Natural killer cell treated with Interleukin-12 subunit alpha and Interleukin-12 subunit beta and Interleukin-15 and Interleukin-18, amount 100 ng/mL, for 72 hours (primary cell): ENCODE measurements at regions not wholly inside any gene's neighbourhood (a gene's known extent, or its start where the extent isn't known, plus 50 kb on each side); places are given as distances from the start of the nearest gene placed in this dataset.
A peak's percentile ranks its signal among the peaks of the same experiment; 100 is the strongest.

Experiments used
- ATAC-seq, 2 donors: fragments of 150-1000 bp; cut with Tn5 transposase in 1 of 2; sonication (Bioruptor Pico), chemical (Tn5 transposase) in 1 of 2; 2 replicates each; pipeline ENCODE4 v1.10.0; 2021
- DNase-seq: peaks from one replicate; pipeline ENCODE4 v3.0.0; 2022; ENCODE audit warnings: low spot score
- H3K27ac Mint-ChIP-seq, 2 donors: 1 replicate in 1 of 2; 2 replicates in 1 of 2; pipeline ENCODE4 v1.8.0; 2022; ENCODE audit warnings: mixed read lengths in 2 of 2, mild to moderate bottlenecking in 1 of 2, moderate library complexity in 1 of 2
- H3K27me3 Mint-ChIP-seq, 2 donors: 1 replicate in 1 of 2; 2 replicates in 1 of 2; pipeline ENCODE4 v1.8.0; 2022; ENCODE audit warnings: mixed read lengths in 2 of 2
- H3K36me3 Mint-ChIP-seq: one replicate; pipeline ENCODE4 v1.8.0; 2022; ENCODE audit warnings: mixed read lengths
- H3K4me1 Mint-ChIP-seq, 2 donors: 1 replicate in 1 of 2; 2 replicates in 1 of 2; pipeline ENCODE4 v1.8.0; 2022; ENCODE audit warnings: low read depth in 2 of 2, mixed read lengths in 2 of 2, mild to moderate bottlenecking in 1 of 2
- H3K4me3 Mint-ChIP-seq: one replicate; pipeline ENCODE4 v1.8.0; 2022; ENCODE audit warnings: mixed read lengths
- H3K9me3 Mint-ChIP-seq: 2 replicates; pipeline ENCODE4 v1.8.0; 2022; ENCODE audit warnings: mixed read lengths

- no peaks in the 10 kb centered on the region for H3K36me3 Mint-ChIP-seq
- no peak overlapping the region for H3K4me3 Mint-ChIP-seq
- DNase-seq (no peak), ATAC-seq (no peak)
- H3K27ac Mint-ChIP-seq = no peak overlapping the region
- peaks cover 0 to 3% of the 10 kb centered on the region in 2 donors for H3K4me1 Mint-ChIP-seq
- H3K27me3 Mint-ChIP-seq = no peaks in the 10 kb centered on the region
- no peaks in the 10 kb centered on the region for H3K9me3 Mint-ChIP-seq
Measured at GRCh38 chr20:24819331-24819965, 129.6 kb upstream of the CST7 start.

DNA sequence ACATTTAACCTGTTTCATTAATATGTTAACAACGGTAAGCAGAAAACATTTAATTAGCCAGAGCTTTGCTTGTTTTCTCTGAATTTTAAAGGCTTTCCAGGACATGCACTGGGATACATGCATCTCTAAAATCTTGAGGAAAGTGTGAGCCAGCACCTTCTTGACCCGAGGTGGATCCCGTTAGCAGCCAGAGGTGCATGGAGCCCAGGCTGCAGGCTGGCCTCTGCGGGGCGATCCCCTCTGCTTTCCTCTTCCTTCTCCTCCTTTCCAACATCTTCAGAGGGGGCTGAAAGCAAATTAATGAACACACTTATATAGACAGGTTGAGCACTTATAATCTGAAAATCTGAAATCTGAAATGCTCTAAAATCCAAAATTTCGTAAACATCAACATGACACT lies 128.7 kb upstream of the CST7 start:
- Mint-ChIP-seq H3K4me1 (peaks cover 0 to 3% of the 10 kb centered on the region in 2 donors), H3K4me3 (no peak overlapping the region), H3K9me3 (no peaks in the 10 kb centered on the region), H3K36me3 (no peaks in the 10 kb centered on the region), H3K27ac (no peak overlapping the region), H3K27me3 (no peaks in the 10 kb centered on the region)
- ATAC-seq (no peak), DNase-seq (no peak)

DNA sequence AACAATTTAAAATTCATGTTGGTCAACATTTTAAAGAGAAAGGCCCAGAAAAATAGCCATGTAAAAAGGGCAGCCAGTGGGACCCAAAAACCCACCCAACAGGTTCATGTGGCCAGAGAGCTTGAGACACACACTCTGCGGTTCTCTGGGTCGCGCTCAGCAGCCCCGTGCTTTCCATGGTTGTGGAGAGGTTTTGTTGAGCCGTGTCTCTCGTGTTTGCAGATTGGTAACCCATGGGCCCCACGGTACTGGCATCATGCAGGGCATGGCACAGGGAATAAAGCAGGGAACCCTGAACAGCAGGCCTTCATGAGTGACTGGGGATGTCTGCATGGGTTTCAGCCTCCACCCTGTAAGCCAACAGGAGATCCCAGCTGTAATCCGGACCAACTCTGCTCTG lies 127.7 kb upstream of the CST7 start:
- Mint-ChIP-seq H3K4me1 (peaks cover 0 to 3% of the 10 kb centered on the region in 2 donors), H3K27ac (no peak overlapping the region), H3K27me3 (no peaks in the 10 kb centered on the region), H3K36me3 (no peaks in the 10 kb centered on the region), H3K4me3 (no peak overlapping the region), H3K9me3 (no peaks in the 10 kb centered on the region)
- ATAC-seq (peak in 1 of 2 donors; percentile 7), DNase-seq (no peak)

DNA sequence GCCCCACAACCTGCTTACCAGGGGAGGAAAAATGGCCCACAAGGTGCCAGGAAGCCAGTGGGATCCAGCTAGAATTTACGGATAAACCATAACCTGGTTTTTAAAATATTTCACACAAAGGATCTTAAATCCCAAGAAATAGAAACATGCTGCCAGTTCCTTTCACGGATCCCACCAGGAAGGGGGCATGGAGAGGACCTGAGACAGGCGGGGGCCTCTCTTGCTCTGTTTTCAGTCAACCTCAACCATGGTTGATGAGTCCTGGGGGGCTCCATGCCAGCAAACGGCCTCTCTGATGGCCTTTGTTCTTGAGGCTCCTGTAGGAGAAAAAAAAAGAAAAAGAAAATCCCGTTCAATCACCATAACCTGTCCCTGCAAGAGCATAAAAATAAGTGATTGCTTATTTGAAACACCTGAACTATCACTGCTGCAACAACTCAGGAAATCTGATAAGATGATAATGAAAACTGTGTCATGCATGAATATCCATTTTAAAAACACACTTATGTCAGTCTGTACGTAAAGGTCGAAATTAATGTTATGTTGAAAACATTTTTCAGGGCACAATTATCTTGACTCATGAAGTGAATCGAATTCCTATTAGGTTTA lies 125.8 kb upstream of the CST7 start:
- DNase-seq (no peak), ATAC-seq (no peak)
- Mint-ChIP-seq H3K36me3 (no peaks in the 10 kb centered on the region), H3K4me1 (peaks cover 0 to 3% of the 10 kb centered on the region in 2 donors), H3K9me3 (no peaks in the 10 kb centered on the region), H3K4me3 (no peak overlapping the region), H3K27me3 (no peaks in the 10 kb centered on the region), H3K27ac (no peak overlapping the region)

- no peak overlapping the region for H3K4me3 Mint-ChIP-seq
- DNase-seq (no peak), ATAC-seq (peak in 1 of 2 donors; percentile 15)
- no peaks in the 10 kb centered on the region for H3K36me3 Mint-ChIP-seq
- H3K9me3 Mint-ChIP-seq = no peaks in the 10 kb centered on the region
- no peaks in the 10 kb centered on the region for H3K27me3 Mint-ChIP-seq
- H3K4me1 Mint-ChIP-seq = no peaks in the 10 kb centered on the region
- H3K27ac Mint-ChIP-seq = no peak overlapping the region
Measured at GRCh38 chr20:24823989-24824693, 124.9 kb upstream of the CST7 start.

DNA sequence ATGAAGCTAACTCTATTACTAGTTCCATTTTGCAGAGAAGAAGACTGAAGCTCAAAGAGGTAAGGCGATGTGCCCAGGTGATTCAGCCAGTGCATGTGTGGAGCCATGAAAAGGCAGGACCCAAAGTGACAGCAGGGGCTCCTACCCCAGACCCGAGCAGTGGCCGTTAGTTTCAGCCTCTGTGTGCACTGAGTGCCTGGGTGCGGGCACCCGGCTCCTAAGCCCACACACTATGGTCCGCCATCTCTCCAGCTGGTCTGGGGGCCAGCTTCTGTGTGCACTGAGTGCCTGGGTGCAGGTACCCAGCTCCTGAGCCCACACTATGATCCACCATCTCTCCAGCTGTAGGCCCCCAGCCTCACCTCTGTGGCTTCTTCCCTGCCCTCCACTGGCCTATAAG lies 123.5 kb upstream of the CST7 start:
- Mint-ChIP-seq H3K4me1 (no peaks in the 10 kb centered on the region), H3K27me3 (no peaks in the 10 kb centered on the region), H3K4me3 (no peak overlapping the region), H3K9me3 (no peaks in the 10 kb centered on the region), H3K27ac (no peak overlapping the region), H3K36me3 (no peaks in the 10 kb centered on the region)
- ATAC-seq = no peak
- DNase-seq = no peak

DNA sequence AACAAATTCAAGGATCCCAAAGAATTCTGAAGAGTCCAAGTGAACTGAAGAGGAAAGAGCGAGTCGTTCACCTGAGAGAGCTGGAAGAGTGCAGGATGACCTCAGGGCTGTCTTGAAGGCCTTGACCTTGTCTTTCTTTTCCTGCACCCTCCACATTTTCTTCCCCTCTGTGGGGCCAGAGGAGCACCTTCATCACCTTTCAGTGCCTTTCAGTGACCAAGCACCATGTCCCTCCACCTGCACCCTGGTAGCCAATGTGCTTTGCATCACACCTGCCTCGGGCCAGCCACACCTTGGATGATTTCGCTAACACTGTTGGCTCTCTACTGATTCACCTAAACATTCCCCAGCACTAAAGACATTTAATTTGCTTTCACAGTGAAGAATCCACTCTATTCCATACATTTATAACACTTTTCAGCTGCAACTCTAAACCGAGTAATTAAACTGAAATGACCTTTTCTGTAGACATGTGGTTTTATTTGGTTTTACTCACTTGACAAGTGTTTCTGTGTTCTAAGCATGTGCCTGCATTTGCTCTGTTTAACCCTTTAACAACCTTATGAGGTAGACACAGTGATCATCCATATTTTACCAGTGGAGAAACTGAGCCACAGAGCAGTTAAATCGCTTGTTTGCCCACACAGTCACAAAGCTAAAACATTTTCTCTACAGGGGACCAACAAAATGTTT lies 121.3 kb upstream of the CST7 start:
- Mint-ChIP-seq H3K27me3 (no peaks in the 10 kb centered on the region), H3K27ac (no peak overlapping the region), H3K36me3 (no peaks in the 10 kb centered on the region), H3K4me1 (no peaks in the 10 kb centered on the region), H3K4me3 (no peak overlapping the region), H3K9me3 (no peaks in the 10 kb centered on the region)
- DNase-seq (no peak), ATAC-seq (no peak)

- no peak overlapping the region for H3K4me3 Mint-ChIP-seq
- no peaks in the 10 kb centered on the region for H3K36me3 Mint-ChIP-seq
- ATAC-seq (peak in 1 of 2 donors; percentile 28), DNase-seq (no peak)
- no peaks in the 10 kb centered on the region for H3K4me1 Mint-ChIP-seq
- H3K27ac Mint-ChIP-seq = no peak overlapping the region
- no peaks in the 10 kb centered on the region for H3K9me3 Mint-ChIP-seq
- no peaks in the 10 kb centered on the region for H3K27me3 Mint-ChIP-seq
Measured at GRCh38 chr20:24828992-24829648, 119.9 kb upstream of the CST7 start.

GRCh38 chr20:24829649-24830370 lies 119.3 kb upstream of the CST7 start:
- no peaks in the 10 kb centered on the region for H3K9me3 Mint-ChIP-seq
- H3K4me1 Mint-ChIP-seq = no peaks in the 10 kb centered on the region
- no peak overlapping the region for H3K4me3 Mint-ChIP-seq
- H3K27ac Mint-ChIP-seq = no peak overlapping the region
- ATAC-seq = peak in 1 of 2 donors; percentile 5
- DNase-seq = no peak
- no peaks in the 10 kb centered on the region for H3K36me3 Mint-ChIP-seq
- no peaks in the 10 kb centered on the region for H3K27me3 Mint-ChIP-seq

- Mint-ChIP-seq H3K27me3 (no peaks in the 10 kb centered on the region), H3K27ac (no peak overlapping the region), H3K36me3 (no peaks in the 10 kb centered on the region), H3K4me1 (no peaks in the 10 kb centered on the region), H3K9me3 (no peaks in the 10 kb centered on the region), H3K4me3 (no peak overlapping the region)
- DNase-seq (no peak), ATAC-seq (no peak)
Measured at GRCh38 chr20:24830649-24831048, 118.4 kb upstream of the CST7 start.

DNA sequence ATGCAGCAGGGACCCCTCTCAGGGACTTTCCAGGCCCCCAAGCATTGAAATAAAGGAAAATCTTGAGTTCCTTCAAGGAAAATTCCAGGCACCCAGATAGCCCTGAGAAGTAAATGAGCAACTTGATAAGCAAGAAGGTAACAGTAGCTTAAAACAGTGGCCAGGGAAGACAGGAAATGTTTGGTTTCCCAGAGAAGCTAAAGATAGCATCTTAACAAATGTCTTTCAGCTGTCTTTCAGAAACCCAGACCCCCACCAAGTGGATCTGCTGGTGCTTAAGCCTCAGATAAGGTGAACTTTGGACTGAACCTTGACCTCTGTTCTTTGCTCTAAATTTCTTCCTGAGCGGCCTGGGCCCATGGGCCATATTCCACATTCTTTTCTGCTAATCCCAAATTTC lies 117.8 kb upstream of the CST7 start:
- Mint-ChIP-seq H3K4me3 (no peak overlapping the region), H3K36me3 (no peaks in the 10 kb centered on the region), H3K27ac (no peak overlapping the region), H3K27me3 (no peaks in the 10 kb centered on the region), H3K9me3 (no peaks in the 10 kb centered on the region), H3K4me1 (no peaks in the 10 kb centered on the region)
- DNase-seq (no peak), ATAC-seq (no peak)

DNA sequence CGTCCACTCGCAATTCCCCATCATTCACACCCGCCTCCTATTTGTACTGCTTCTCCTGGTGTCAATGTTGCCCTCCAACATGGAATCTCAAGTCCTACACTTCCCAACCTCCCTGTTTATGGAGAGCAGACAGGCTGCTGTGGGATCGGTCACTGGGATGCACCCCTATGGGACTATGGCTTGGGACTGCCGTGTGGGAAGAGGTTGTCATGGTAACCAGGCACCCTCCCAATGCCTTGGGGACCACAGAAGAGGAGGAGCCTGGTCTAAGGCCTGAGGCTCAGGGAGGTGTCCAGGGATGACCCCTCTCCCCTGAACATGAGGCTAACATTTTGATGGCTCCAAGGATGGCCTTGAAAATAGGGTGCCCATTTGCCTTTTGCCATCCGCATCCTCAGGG lies 116.6 kb upstream of the CST7 start:
- Mint-ChIP-seq H3K4me1 (no peaks in the 10 kb centered on the region), H3K36me3 (no peaks in the 10 kb centered on the region), H3K27ac (no peak overlapping the region), H3K9me3 (no peaks in the 10 kb centered on the region), H3K27me3 (no peaks in the 10 kb centered on the region), H3K4me3 (no peak overlapping the region)
- ATAC-seq = peak in 1 of 2 donors; percentile 34
- DNase-seq = no peak

DNA sequence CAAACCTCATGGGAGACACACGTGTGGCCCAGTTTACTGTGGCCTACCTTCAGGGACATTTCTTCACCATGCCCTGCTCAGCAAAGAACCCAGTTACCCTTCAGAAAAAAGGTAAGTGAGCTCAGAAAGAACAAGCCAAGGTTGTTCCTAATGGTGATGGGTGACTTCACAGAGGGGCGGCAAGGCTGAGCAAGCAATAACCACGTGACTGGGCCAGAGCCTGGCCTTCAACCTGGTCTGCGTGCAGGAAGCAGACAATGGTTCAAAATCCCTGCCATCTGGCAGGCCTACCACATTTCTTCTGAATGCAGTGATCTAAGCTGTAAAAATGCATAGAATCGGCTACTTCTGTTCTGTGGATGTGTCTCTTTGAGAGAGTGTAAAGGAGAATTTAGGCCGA lies 115.5 kb upstream of the CST7 start:
- DNase-seq = no peak
- Mint-ChIP-seq H3K4me1 (no peaks in the 10 kb centered on the region), H3K27me3 (no peaks in the 10 kb centered on the region), H3K27ac (no peak overlapping the region), H3K36me3 (no peaks in the 10 kb centered on the region), H3K4me3 (no peak overlapping the region), H3K9me3 (no peaks in the 10 kb centered on the region)
- no peak for ATAC-seq
